LNCAP (cell line): ENCODE measurements at regions not wholly inside any gene's neighbourhood (a gene's known extent, or its start where the extent isn't known, plus 50 kb on each side); places are given as distances from the start of the nearest gene placed in this dataset.

Experiments
- CTCF ChIP-seq: fragments of 450-650 bp; IDR thresholded peaks from 2 replicates; pipeline ENCODE4 v1.5.1; 2017; ENCODE audit warnings: mild to moderate bottlenecking

GRCh38 chr1:144532156-144532607, 60.5 kb upstream of the PPIAL4F start:
- peak; percentile 61 for TF ChIP-seq CTCF
